ENCODE measurements at regions not wholly inside any gene's neighbourhood (a gene's known extent, or its start where the extent isn't known, plus 50 kb on each side); places are given as distances from the start of the nearest gene placed in this dataset.
A peak's percentile ranks its signal among the peaks of the same experiment; 100 is the strongest.

GRCh38 chr9:73014011-73014410, 61.2 kb upstream of the ALDH1A1 start:
- no peak for ATAC-seq (ENCODE audit: low FRiP score)
- no peak for TF ChIP-seq CTCF (IDR thresholded peaks at IDR 0.05)
- no peak for DNase-seq (ENCODE audit: low spot score)

- no peak for DNase-seq (ENCODE audit: low spot score)
- TF ChIP-seq CTCF (IDR thresholded peaks at IDR 0.05): no peak
- no peak for ATAC-seq (ENCODE audit: low FRiP score)
These were observed 59.1 kb upstream of the ALDH1A1 start for GRCh38 chr9:73011956-73012355.

- DNase-seq (ENCODE audit: low spot score) (no peak), ATAC-seq (ENCODE audit: low FRiP score) (peak; percentile 44)
These were observed 58.4 kb upstream of the ALDH1A1 start for GRCh38 chr9:73011181-73011750.

GRCh38 chr9:73009649-73010288, 56.9 kb upstream of the ALDH1A1 start:
- ATAC-seq (ENCODE audit: low FRiP score) (no peak), DNase-seq (ENCODE audit: low spot score) (no peak)
- TF ChIP-seq CTCF (IDR thresholded peaks at IDR 0.05): no peak

More at GRCh38 chr9:73011181-73011750, 58.4 kb upstream of the ALDH1A1 start:
- TF ChIP-seq CTCF (IDR thresholded peaks at IDR 0.05): no peak

- ATAC-seq (ENCODE audit: low FRiP score) (no peak), DNase-seq (ENCODE audit: low spot score) (no peak)
- TF ChIP-seq CTCF (IDR thresholded peaks at IDR 0.05): no peak
These were observed 55.3 kb upstream of the ALDH1A1 start for GRCh38 chr9:73007966-73008672.

- no peak for DNase-seq (ENCODE audit: low spot score)
- TF ChIP-seq CTCF (IDR thresholded peaks at IDR 0.05): no peak
- no peak for ATAC-seq (ENCODE audit: low FRiP score)
These were observed 54.1 kb upstream of the ALDH1A1 start for GRCh38 chr9:73006986-73007385.

All from omental fat pad (tissue), 3 donors.